ENCODE measurements at regions not wholly inside any gene's neighbourhood (a gene's known extent, or its start where the extent isn't known, plus 50 kb on each side); places are given as distances from the start of the nearest gene placed in this dataset.
"Not testable (repeated sequence)": the region's sequence is repeated elsewhere in the genome, so short reads cannot be mapped to it uniquely, and the experiment has no call there.

DNA sequence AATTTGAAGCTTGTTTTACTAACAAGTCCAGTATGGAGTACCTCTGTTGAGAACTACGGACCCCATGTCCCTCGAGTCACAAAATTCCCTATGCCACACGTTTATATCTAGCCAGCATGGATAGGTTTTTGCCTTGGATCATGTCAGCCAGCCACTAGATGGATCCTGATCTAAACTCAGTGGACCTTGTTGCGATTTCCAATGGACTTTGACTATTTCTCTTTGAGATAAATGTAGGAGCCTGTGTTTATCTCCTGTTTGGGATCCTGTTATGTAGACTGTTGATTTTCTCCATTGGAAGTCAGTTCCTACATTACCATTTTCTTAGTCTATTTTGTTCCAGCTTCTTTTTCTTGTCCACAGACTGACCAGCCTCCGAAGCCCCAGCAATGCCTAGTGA, 127.1 kb upstream of the BMAL1 start:
- FAIRE-seq (no peak), DNase-seq (ENCODE audit: insufficient read length, low spot score) (no peak)
- no peak for TF ChIP-seq POLR2A (IDR thresholded peaks at IDR 0.05; ENCODE audit: low read depth, low read length)

DNA sequence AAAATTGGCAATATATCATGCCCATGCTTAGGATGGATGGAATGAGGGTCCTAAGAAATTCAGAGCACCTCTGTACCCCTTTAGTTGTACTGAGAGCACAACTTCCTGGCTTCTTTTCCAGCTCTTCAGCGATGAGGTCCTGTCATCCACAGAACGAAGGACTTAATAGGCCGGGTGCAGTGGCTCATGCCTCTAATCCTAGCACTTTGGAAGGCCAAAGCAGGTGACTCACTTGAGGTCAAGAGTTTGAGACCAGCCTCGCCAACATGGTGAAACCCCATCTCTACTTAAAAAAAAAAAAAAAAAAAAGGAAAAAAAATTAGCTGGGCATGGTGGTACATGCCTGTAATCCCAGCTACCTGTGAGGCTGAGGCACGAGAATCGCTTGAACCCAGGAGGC, 125.3 kb upstream of the BMAL1 start:
- no peak for FAIRE-seq
- no peak for TF ChIP-seq POLR2A (IDR thresholded peaks at IDR 0.05; ENCODE audit: low read depth, low read length)
- DNase-seq (ENCODE audit: insufficient read length, low spot score): no peak

DNA sequence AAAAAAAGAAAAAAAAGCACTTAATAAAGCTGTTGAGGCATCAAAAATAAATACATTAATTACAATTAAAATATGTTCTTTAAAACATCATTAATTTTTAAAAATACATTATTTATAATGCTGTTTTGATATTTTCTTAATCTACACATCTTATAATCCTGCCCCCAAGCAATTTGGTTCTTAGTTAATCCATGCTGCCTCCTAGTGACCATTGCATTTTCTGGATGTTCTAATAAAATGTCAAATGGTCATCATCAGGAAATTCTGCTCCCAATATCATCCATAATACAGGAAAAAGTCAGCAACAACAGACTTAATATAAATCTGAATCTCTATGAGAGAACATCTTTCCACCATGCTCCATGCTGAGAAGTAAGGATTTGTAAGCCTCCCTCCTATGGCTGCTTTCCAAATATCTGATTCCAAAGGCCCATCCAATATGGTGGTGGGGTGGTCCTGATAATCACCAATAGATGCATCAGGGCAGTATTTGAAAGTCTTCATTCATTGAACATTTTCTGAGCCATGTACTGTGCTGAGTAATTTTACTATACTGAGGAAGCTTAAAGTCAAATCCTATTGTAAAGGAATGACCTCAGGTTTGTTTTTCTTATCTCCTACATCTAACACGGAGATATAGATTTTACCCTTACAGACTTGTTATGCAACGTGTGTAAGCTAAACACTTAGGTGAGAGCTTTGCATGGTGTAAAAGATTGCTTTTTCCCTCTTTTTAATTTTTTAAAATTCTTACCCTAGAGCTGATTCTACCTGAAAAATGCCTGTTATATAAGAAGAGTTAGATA, 124.7 kb upstream of the BMAL1 start:
- FAIRE-seq: no peak
- no peak for TF ChIP-seq POLR2A (IDR thresholded peaks at IDR 0.05; ENCODE audit: low read depth, low read length)
- DNase-seq (ENCODE audit: insufficient read length, low spot score): no peak

DNA sequence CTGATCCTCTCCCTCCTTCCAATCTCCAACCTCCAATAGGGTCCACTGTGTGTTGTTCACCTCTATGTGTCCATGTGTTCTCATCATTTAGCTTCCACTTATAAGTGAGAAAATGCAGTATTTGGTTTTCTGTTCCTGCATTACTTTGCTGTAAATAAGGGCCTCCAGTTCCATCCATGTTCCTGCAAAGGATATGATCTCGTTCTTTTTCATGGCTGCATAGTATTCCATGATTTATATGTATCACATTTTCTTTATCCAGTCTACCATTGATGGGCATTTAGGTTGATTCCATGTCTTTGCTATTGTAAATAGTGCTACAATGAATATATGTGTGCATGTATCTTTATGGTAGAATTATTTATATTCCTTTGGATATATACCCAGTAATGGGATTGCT, 123.2 kb upstream of the BMAL1 start:
- DNase-seq (ENCODE audit: insufficient read length, low spot score); FAIRE-seq: not testable (repeated sequence)

DNA sequence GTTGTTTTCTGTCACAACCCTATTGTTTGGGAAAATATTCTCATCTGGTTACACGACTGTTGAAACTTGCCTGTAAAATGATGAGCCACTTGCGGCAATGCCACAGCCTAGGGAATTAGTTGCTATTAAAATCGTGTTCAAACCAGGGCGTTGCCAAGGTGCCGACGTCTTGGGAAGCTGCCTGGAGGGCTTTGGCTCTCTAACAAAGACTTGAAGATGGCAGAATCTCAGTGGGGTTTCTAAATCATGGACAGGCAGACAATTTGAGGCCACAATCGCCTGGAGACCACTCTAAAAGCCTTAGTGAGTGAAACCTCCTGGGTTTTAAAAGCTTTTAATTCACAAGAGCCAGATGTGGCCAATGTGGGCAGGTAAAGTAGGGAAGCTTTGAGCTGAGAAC, 117.2 kb upstream of the BMAL1 start:
- no peak for DNase-seq (ENCODE audit: insufficient read length, low spot score)

DNA sequence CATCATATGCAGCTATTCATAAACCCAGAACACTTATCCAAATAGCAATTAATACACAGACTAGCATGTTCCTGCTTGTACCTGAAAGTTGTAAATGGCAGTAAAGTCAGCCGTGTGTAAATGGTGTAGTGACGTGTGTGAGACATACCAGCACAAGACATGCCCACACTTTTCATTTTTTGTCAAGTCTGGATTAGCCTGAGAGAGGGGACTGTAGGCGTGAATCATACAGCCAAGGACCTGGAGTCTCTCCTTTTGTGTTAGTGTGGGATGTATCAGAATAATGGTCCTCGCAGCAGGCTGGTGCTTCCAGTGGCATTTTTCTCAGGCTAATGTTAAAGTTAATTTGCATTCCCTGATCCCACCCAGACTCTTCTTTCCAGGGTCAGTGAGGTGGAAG, 116.8 kb upstream of the BMAL1 start:
- no peak for TF ChIP-seq POLR2A (IDR thresholded peaks at IDR 0.05; ENCODE audit: low read depth, low read length)
- DNase-seq (ENCODE audit: insufficient read length, low spot score) (no peak), FAIRE-seq (no peak)

More for the DNA sequence above, 117.2 kb upstream of the BMAL1 start:
- no peak for FAIRE-seq
- TF ChIP-seq POLR2A (IDR thresholded peaks at IDR 0.05; ENCODE audit: low read depth, low read length): no peak

DNA sequence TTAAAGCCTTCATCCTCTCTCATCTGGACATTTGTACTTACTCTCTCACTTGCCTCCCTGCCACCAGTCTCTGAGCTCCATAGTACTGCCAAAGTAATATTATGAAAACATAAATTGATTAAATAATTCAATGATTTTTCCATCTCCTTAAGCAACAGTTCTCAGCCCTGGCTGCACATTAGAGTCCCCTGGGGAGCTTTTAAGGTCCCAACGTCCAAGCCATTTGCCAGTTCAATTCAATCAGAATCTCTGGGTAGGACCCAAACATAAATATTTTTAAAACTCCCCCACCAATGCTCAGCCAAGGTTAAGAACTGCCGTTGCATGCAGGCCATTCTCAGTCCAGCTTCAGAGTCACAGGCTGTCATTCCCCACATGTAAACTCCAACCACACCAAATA, 114.4 kb upstream of the BMAL1 start:
- no peak for TF ChIP-seq POLR2A (IDR thresholded peaks at IDR 0.05; ENCODE audit: low read depth, low read length)
- no peak for FAIRE-seq
- no peak for DNase-seq (ENCODE audit: insufficient read length, low spot score)

DNA sequence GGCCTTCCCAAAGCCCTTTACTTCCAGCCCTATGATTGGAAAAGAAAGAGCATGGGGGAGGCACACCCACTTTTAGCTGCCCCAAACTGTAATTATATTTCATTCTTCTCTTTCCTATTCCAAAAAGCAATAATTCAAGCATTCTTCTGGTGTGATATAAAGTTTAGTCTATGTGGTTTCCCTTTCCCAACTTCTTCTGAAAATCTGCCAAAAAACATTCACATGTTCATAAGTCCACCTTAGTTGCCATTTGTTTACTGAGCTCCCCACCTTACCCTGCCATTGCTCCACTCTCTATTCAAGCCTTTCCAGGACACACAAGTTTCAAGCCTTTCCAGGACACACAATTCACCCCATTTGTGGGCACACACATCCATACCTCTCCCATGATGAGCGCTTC, 111.6 kb upstream of the BMAL1 start:
- no peak for TF ChIP-seq POLR2A (IDR thresholded peaks at IDR 0.05; ENCODE audit: low read depth, low read length)
- FAIRE-seq: no peak
- no peak for DNase-seq (ENCODE audit: insufficient read length, low spot score)

DNA sequence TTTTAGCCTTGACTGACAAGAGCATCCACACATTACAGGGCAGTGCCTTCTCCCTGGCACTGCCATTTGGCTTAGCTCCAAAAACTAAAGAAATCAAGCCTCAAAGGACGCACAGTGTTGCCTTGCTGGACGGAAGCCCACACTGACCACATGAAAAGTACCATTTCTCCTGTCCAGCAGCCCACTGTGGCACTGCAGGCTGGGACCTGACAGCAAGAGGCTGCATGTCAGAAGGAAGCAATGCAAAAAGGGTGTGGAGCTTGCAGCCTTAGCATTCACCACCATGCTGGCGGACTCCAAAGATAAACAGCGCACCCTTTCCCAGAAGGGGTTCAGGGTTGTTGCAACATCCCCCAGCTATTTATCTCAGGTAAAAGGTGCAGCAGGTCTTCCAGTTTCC, 109.3 kb upstream of the BMAL1 start:
- FAIRE-seq (no peak), DNase-seq (ENCODE audit: insufficient read length, low spot score) (no peak)
- no peak for TF ChIP-seq POLR2A (IDR thresholded peaks at IDR 0.05; ENCODE audit: low read depth, low read length)

DNA sequence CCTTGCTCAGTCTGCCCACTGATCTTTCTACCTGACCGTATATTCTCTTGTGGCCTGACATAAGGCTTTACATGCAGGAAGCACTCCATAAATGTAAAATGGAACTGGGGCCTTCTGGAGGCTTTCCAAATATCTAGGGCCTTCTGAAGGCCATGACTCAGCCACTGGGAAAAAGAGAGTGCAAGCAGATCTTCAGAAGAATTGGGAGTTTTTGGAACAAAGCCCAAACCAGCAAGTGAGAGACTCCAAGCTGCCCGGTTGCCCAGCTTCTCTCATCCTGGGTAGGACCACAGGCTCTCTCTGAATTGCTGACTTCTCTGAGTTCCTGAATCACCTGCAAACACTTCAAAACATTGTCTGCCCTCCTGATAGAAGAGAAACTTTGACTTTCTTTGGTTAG, 107.9 kb upstream of the BMAL1 start:
- no peak for TF ChIP-seq POLR2A (IDR thresholded peaks at IDR 0.05; ENCODE audit: low read depth, low read length)
- FAIRE-seq (peak; percentile 78), DNase-seq (ENCODE audit: insufficient read length, low spot score) (peak; percentile 33)

DNA sequence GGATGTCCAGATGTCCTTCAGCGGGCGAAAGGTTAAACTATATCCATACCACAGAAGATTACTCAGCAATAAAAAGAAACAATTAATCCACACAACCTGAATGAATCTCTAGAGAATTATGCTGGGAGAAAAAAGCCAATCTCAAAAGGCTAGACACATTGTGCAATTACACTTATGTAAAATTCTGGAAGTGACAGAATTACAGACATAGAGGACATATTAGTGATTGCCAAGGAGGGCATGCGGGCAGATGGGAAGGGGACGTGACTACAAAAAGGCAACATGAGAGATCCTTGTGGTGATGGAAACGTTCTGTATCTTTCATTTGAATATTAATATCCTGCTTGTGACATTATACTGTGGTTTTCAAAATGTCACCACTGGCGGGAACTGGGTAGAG, 103.5 kb upstream of the BMAL1 start:
- no peak for DNase-seq (ENCODE audit: insufficient read length, low spot score)
- no peak for FAIRE-seq
- no peak for TF ChIP-seq POLR2A (IDR thresholded peaks at IDR 0.05; ENCODE audit: low read depth, low read length)

DNA sequence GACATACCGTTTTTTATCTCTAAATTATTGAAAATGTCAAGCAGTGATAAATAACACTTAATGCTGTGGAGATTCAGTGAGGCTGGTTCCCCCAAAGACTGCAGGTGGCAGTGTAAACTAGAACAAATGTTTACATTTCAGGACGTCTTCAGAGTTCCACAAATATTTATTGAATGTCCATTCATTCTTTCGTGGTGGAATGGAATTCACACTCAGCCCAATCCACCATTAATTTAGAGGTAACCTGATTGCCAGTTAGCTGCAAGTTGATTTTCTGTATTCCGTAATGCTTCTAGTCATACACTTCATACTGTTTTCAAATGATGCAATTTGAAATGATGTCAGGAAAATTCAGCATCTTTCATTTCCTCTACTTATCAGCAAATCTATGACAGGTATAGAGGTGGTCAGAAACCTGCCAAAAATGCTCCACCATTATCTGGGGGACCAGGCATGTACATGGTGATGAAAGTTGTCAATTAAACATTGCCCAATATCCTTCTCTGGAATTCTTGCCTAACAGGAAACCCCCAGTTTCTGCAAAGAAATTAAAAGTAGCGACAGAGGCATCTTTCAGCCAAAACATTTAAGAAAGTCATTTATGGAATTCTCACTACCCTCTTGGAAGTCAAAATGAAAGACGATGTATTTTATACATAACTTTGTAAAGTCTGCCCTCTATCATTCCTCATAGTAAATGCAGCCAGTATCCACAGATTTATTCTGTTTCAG, 94.3 kb upstream of the BMAL1 start:
- no peak for TF ChIP-seq POLR2A (IDR thresholded peaks at IDR 0.05; ENCODE audit: low read depth, low read length)
- FAIRE-seq: peak; percentile 45
- no peak for DNase-seq (ENCODE audit: insufficient read length, low spot score)

DNA sequence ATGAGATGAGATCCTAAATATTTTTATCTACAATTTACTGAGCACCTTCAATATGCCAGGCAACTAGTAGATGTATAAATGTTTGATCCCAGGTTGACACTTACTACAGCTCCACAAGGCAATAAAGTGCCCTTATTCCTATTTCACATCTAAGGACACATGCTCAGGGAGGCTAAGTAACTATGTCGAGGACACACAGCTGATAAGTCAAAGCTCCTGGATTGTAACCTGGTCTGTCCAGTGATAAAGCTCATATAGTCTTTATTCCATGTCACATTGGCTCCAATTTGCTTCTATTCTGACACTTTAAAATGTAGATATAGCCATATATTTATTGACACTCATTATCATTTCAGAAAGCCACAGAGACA, 93.8 kb upstream of the BMAL1 start:
- no peak for TF ChIP-seq POLR2A (IDR thresholded peaks at IDR 0.05; ENCODE audit: low read depth, low read length)
- DNase-seq (ENCODE audit: insufficient read length, low spot score) (no peak), FAIRE-seq (no peak)

DNA sequence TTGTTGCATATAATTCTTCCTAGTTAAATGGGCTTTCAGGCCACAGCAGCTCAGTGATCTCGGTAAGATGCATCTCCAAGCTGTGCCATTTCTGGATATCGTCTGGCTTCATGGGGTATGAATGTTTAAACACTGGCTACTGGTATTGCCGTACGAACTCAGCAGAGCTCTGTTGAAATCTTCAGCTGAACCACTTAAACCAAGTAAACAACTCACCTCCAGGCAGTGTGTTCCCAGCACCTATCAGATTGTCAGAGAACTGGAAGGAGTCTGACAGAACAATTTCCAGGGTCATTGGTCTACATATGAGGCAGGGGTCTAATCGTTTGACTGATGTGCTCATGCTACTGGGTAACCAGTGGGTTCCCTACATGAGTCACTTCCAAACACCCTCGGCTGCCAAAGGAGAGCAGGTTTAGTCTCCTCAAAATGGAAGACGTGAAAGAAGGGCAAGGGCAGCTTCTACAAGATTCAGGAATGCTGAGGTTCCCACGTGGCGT, 93.2 kb upstream of the BMAL1 start:
- DNase-seq (ENCODE audit: insufficient read length, low spot score) (no peak), FAIRE-seq (no peak)
- no peak for TF ChIP-seq POLR2A (IDR thresholded peaks at IDR 0.05; ENCODE audit: low read depth, low read length)

DNA sequence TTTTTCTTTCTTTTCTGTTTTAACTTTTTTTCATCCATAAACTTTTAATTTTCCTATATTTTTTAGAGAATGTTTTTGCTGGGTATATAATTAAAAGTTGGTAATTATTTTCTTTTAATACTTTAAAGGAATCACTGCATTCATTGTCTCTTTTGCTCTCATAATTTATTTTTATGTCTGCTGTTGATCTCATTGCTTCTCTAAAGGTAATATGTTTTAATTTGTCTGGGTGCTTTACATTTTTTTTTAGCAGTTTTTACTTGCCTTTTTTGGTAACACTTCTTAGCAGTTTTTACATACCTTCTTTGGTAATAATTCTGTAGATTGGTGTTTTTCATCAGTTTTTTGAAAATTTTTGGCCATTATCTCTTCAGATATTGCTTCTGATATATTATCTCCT, 89.4 kb upstream of the BMAL1 start:
- TF ChIP-seq POLR2A (IDR thresholded peaks at IDR 0.05; ENCODE audit: low read depth, low read length): no peak
- FAIRE-seq: no peak
- DNase-seq (ENCODE audit: insufficient read length, low spot score): no peak
